HG02759 (cell line): ENCODE measurements at regions not wholly inside any gene's neighbourhood (a gene's known extent, or its start where the extent isn't known, plus 50 kb on each side); places are given as distances from the start of the nearest gene placed in this dataset.

Source experiments
- ATAC-seq: cut with Tn5 transposase; IDR thresholded peaks from one replicate; pipeline ENCODE4 v1.9.1; 2021; ENCODE audit warnings: mild to moderate bottlenecking, moderate library complexity; ENCODE audit not compliant: unreplicated experiment

DNA sequence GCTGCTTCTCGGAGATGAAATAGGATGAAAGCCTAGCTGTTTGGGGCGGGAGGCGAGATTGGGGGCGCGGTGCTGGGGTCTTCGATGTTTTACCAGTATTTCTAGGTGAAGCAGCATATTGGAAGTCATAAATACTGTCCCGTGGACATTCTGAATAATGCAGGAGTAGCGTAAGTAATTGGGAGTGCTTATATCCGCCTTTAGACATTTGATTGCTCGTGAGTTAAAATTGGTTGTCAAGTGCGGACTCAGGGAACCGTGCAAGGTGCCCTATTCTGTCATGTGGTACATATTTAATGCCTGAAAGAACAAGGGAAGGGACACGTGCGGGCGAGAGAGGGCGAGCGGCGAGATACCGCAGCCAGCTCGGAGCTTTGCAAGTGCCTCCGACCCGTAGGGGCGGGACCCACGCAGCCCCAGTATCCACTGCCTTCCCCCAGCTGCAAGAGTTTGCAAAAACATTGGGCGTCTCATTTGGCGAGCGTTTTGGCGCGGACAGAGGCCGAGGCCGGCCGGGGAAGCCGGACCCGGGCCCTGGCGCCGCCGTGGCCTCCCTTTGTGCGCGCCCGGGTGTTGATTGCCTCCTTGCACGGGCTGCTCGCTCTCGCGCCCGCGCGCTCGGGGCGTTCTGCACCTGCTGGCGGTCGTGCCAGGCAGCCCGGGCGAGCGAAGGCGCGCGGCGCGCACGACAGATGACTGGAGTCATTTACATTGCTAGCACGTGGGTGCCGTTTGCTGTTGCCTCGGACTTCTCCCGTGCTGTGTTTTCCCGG is 849.8 kb upstream of the RBFOX1 start:
- no peak for ATAC-seq

DNA sequence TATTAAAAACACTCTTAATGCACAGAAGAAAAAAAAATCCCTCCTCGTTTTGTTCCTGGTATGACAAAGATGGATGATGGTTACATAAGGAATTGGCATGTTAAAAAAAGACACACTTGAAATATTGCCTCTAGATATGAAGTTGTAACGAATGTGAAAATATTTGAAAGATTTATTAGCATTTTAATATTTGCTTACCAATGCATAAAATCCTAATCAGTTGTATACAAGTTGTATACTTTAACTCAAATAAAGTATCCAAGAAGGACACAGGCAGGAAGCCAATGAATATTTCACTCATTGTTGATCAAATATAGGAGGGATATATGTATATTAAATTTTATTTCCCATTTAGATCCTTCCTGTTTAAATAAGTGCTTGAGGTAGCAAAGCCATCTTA is 850.8 kb upstream of the RBFOX1 start:
- ATAC-seq = no peak

DNA sequence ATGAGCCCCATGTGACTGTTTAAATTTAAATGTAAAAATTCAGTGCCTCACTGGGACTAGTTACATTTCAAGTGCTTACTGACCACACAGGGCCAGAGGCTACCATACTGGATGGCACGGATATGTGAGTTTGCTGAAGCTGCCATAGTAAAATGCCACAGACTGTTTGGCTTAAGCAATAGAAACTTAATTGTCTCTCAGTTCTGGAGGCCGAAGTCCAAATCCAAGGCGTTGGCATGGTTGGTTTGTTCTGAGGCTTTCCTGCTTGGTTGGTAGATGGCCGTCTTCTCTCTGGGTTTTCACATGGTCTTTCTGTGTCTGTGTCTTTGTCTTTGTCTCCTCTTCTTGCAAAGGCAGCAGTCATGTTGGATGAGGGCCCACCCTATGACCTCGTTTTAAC is 878.9 kb upstream of the RBFOX1 start:
- no peak for ATAC-seq

DNA sequence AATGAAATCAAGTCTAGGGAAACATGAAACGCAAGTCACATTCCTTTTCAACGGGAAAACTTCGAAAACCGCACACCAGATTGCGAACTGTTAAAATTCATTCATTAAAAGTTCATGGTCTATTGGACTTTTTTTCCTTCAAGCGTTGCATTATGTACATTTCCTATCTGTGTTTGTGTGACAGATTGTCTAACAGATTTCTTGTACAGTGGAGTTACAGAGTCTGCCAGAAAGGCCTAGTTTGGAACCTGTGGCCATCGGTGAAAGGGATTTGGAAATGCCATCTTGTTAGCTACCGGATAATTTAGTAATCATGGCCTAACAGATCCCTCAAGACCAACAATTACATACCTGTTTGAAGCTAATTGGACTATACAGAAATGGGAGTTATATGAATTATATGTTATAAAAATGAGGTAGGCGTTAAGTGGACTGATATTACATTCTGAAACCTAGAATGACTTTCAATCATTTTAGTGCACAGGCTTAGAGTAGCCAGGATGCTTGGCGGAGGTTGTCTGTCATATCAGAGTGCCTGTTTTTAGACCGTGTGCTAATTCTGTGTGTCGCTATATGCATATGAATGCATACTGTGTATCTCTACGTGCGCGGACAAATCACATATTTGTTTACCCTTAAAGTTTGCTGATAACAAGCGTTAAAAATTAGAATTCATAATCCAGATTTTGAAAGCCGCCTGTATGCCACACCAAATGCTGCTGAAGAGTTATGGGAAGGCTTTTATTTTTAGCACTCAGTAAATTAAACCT is 885.4 kb upstream of the RBFOX1 start:
- ATAC-seq = no peak

GRCh38 chr16:6446370-6446769 is 886.3 kb upstream of the RBFOX1 start:
- no peak for ATAC-seq

GRCh38 chr16:6439129-6439528 is 893.5 kb upstream of the RBFOX1 start:
- no peak for ATAC-seq

GRCh38 chr16:6428861-6429260 is 903.8 kb upstream of the RBFOX1 start:
- ATAC-seq = no peak

- no peak for ATAC-seq
Observed at GRCh38 chr16:6427621-6428020, 905.0 kb upstream of the RBFOX1 start.

DNA sequence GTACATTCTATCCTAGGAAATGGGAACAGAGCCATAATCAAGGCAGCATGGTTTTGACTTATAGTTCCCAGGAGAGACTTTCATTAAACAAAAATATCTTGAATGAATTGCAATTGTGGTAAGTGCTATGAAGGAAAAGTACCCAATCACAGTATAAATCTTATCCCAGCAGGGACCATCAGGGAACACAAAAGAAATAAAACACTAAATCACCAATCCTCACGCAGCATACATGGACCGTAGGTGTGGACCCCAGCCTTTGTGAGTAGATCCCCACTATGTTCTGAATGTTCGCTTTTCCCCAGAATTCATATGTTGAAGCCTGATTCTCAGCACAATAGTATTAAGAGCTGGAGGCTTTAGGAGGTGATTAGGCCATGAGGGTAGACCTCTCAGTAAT is 925.0 kb upstream of the RBFOX1 start:
- ATAC-seq = no peak

DNA sequence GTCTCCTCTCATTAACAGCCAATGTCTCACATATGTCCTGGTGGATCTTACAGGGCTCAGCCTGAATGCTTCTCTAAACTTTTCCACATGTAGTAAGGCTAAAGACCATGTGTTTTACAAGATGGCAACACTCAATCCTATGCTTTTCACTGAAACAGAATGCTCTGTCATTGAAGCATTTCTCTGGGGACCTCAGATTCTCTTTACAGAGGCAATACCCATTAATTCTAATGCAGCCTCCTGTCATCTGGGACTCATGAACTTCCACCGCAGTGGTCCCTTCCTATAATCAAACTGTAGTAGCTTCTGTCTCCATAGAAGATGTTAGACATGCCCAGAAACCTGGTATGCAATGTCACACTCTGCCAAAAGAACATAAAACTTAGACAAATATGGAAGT is 926.6 kb upstream of the RBFOX1 start:
- no peak for ATAC-seq

GRCh38 chr16:6382924-6383459 is 949.7 kb upstream of the RBFOX1 start:
- ATAC-seq = no peak

GRCh38 chr16:6381896-6382295 is 950.7 kb upstream of the RBFOX1 start:
- no peak for ATAC-seq

DNA sequence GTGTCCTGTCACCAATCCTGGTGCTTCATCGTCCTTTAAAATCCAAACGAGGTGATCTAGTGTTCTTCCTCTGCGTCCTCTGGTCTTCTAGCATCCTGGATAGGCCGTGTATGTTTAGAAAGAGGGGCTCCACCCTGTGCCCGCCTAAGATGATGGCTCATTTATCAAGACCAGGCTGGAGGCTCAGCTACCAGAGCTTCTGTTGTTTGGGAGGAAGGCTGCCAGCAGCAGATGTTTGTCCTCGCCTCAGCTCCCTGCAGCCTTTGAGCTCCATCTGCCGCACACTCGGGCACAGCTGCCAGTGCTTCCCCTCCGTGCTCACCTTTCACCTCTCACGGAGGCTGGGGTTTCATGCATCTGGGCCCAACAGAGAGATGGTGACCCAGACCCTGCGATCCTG is 954.7 kb upstream of the RBFOX1 start:
- ATAC-seq = no peak

GRCh38 chr16:6375465-6376075 is 957.1 kb upstream of the RBFOX1 start:
- no peak for ATAC-seq

GRCh38 chr16:6374821-6375220 is 957.8 kb upstream of the RBFOX1 start:
- ATAC-seq = no peak

DNA sequence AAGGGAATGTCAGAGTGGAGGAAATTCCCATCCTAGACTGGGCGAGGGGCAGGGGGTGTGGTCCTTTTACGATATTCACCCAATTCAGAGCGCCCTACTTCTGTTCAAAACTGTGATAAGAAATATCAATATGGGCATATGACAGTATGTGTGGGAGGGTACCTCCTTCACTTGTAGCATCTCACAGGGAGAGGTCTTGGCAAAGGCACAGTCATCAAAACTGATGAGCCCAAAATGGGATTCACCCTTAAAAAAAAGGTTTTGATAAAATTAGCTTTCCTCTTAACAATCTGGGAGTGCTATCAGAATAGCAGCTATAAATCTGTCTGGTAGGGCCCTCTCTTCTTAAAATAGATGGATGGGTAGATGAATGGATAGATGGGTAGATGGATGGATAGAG is 967.8 kb upstream of the RBFOX1 start:
- no peak for ATAC-seq

GRCh38 chr16:6363896-6364607 is 968.6 kb upstream of the RBFOX1 start:
- no peak for ATAC-seq

DNA sequence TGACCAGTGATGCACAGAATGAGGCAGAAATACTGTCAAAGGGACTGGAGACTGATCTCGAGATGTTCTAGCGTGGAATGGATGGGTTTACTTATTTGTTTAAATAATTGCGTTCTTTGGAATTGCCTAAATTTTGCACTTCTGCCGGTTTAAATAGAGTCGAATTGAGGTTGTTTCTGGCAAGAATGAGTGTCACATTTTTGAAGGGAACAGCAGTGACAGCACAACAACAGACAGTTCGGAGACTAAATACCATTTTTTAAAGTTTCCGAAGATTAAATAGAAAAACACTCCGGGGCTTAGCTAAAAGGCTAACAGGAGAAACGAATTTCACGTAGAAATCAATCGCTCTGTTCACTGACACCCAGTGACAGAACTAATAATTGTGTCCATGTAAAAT is 969.2 kb upstream of the RBFOX1 start:
- no peak for ATAC-seq

- ATAC-seq = no peak
Observed at GRCh38 chr16:6362321-6362720, 970.3 kb upstream of the RBFOX1 start.

- ATAC-seq = no peak
Observed at GRCh38 chr16:6360641-6361040, 972.0 kb upstream of the RBFOX1 start.

- no peak for ATAC-seq
Observed at GRCh38 chr16:6356911-6357310, 975.7 kb upstream of the RBFOX1 start.
